Muscle layer of duodenum (tissue), 2 donors: ENCODE measurements at regions not wholly inside any gene's neighbourhood (a gene's known extent, or its start where the extent isn't known, plus 50 kb on each side); places are given as distances from the start of the nearest gene placed in this dataset.

Experiments
- H3K27ac ChIP-seq: one replicate; pipeline ENCODE4 v1.7.0; 2013; ENCODE audit warnings: mild to moderate bottlenecking, low read length
- H3K27me3 ChIP-seq: one replicate; pipeline ENCODE4 v1.7.0; 2013; ENCODE audit warnings: low read depth, mild to moderate bottlenecking, control low read depth, low read length
- H3K36me3 ChIP-seq, 2 donors: one replicate each; pipeline ENCODE4 v1.7.0; 2013; ENCODE audit warnings: low read length in 2 of 2, control low read depth in 1 of 2, mild to moderate bottlenecking in 1 of 2; ENCODE audit not compliant: insufficient read depth in 2 of 2, control insufficient read depth in 1 of 2
- H3K4me1 ChIP-seq, 2 donors: one replicate each; pipeline ENCODE4 v1.7.0; 2013; ENCODE audit warnings: low read length in 2 of 2, mild to moderate bottlenecking in 2 of 2, control low read depth in 1 of 2, moderate library complexity in 1 of 2; ENCODE audit not compliant: insufficient read depth in 2 of 2, control insufficient read depth in 1 of 2
- H3K4me3 ChIP-seq, 2 donors: one replicate each; pipeline ENCODE4 v1.7.0; 2013; ENCODE audit warnings: low read length in 2 of 2, low read depth in 1 of 2, mild to moderate bottlenecking in 1 of 2
- H3K9me3 ChIP-seq, 2 donors: one replicate each; pipeline ENCODE4 v1.7.0; 2013; ENCODE audit warnings: low read length in 2 of 2, control low read depth in 1 of 2, mild to moderate bottlenecking in 1 of 2; ENCODE audit not compliant: control insufficient read depth in 1 of 2
- donor health status: healthy.

DNA sequence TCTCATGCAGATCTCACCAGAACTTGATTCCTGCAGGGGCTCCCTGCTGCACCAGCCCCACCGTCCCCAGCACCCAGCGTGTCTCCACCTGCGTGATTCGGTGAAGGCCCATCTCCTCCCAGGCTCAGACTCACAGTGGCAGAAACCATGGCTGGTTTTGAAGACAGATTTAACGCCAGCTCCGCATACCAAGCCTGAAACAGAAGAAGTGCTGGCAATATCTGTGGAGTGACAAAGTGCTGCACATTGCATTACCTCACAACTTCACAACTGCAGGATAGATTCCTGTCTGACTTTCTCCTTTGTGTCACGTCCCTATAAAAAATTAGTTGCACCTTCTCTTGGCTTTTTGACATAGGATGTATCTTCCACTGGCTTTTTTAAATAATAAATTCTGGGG lies 120.7 kb downstream of the TTLL2 start:
- H3K4me1 ChIP-seq, result peaks cover 0 to 5% of the 10 kb centered on the region in 2 donors
- no peaks in the 10 kb centered on the region for H3K9me3 ChIP-seq
- no peak overlapping the region for H3K27ac ChIP-seq
- H3K4me3 ChIP-seq, result no peak overlapping the region
- no peaks in the 10 kb centered on the region for H3K27me3 ChIP-seq
- H3K36me3 ChIP-seq, result no peaks in the 10 kb centered on the region

DNA sequence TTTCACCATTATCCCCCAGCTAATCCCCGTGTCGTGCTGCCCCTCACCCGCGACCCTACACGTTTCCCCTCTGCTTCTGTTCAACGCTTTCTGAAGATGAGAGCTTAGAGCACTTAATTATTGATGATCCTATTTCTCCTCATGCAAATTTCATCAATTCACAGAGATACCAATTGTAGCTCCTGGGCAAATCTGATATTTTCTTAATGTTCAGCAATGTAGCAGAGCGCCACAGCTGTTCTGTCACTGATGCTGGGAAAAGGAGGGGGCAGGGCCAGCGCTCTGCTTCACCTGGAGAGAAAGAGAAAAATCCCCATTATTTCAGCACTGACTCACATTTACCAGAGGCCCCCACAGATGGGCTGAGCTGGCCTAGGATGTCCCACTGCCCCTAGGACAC lies 121.2 kb downstream of the TTLL2 start:
- Histone ChIP-seq H3K36me3 (no peaks in the 10 kb centered on the region), H3K9me3 (no peaks in the 10 kb centered on the region), H3K27me3 (no peaks in the 10 kb centered on the region), H3K27ac (no peak overlapping the region), H3K4me3 (no peak overlapping the region), H3K4me1 (peaks cover 0 to 5% of the 10 kb centered on the region in 2 donors)

DNA sequence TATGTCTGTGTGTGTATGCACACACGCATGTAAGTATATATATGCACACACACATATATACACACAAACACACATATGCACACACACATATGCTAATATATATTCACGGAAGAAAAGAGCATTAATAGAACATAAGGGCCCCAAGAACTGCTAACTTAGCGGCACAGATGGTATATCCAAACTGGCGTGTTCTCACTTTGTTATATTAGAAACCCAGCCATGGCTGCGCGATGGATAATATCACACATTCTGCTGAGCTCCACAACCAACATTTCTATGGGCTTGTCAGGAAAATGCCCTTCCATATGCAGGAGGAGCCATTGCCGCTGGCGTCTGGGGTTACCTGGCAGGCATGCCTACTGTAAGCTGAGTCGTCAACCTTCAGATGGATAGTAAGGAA lies 122.1 kb downstream of the TTLL2 start:
- H3K27me3 ChIP-seq, result no peaks in the 10 kb centered on the region
- H3K4me1 ChIP-seq, result peaks cover 0 to 5% of the 10 kb centered on the region in 2 donors
- no peaks in the 10 kb centered on the region for H3K36me3 ChIP-seq
- no peaks in the 10 kb centered on the region for H3K9me3 ChIP-seq
- H3K4me3 ChIP-seq, result no peak overlapping the region
- no peak overlapping the region for H3K27ac ChIP-seq

DNA sequence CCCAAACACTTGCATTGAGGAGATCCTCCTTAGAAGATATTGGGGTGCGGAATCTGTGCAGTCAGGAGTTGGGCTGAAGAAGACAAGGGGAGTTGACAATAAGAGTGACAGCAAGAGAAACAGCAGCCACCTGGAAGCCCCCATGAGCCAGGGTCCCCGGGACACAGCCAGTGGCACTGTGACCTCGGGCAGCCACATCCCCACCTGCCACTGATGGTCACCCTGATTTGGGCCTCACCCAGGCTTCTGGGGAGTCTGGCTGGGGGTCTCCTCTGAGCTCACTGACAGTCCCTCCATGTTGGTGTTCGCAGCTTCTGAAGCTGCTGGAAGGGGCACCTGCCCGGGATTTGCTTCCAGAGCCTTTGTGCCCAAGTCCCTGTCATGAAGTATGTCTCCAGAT lies 123.5 kb downstream of the TTLL2 start:
- Histone ChIP-seq H3K36me3 (no peaks in the 10 kb centered on the region), H3K4me1 (no peaks in the 10 kb centered on the region), H3K27me3 (no peaks in the 10 kb centered on the region), H3K27ac (no peak overlapping the region), H3K4me3 (no peak overlapping the region), H3K9me3 (no peaks in the 10 kb centered on the region)

DNA sequence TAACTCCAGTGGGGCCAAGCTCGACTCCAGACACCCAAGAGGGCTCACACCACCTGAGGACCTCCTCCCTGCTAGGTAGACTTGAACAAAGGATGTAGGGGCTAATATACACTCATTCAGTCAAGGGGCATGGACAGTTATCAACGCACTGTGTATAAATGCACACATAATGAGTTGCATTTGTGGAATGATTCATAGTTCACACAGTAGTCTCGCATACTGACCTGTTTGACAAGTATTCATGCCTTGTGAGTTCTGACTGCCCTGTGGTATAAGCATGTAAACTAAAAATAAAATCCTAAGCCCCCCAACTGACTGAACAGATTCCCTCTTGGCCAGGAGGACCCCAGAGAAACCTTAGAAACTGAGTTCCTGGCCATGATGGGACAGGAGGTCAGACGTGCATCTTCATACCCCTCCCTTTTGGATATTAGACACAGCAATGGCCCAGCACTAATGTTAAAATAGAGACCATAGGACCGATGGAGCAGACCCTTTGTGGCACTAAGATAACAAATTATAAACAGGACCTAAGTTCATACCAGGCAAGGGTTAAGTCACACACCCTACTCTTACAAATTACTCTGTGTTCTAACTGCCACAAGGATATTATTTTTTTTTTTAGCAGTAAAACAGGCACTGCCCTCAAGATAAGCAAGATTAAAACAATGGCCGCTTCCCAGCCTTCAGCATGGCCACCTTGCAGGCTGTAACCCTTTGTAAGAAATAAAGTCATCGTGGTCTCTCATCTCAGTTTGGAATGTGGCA lies 124.4 kb downstream of the TTLL2 start:
- Histone ChIP-seq H3K9me3 (no peaks in the 10 kb centered on the region), H3K36me3 (no peaks in the 10 kb centered on the region), H3K27ac (no peak overlapping the region), H3K4me3 (no peak overlapping the region), H3K27me3 (no peaks in the 10 kb centered on the region), H3K4me1 (no peaks in the 10 kb centered on the region)

DNA sequence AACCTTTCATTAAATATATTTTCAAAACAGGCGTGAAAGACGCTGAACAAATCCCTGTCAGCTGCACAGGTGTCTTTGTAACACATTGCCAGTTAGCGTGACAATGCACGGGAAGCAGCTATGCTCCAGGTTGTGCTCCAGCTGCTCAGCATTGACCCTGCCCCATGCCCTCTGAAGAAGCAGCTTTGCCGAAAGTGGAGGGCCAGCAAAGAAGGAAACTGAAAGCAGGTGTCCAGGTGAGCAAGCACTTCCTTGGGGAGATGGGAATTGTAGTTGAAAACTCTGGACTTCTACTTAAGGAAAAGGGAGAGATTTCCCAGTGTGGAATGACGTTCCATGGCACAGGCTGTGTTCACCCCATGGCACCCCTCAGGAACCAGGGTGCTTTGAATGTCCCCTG lies 125.7 kb downstream of the TTLL2 start:
- no peaks in the 10 kb centered on the region for H3K9me3 ChIP-seq
- no peak overlapping the region for H3K27ac ChIP-seq
- no peaks in the 10 kb centered on the region for H3K27me3 ChIP-seq
- H3K36me3 ChIP-seq, result no peaks in the 10 kb centered on the region
- no peak overlapping the region for H3K4me3 ChIP-seq
- H3K4me1 ChIP-seq, result no peaks in the 10 kb centered on the region

DNA sequence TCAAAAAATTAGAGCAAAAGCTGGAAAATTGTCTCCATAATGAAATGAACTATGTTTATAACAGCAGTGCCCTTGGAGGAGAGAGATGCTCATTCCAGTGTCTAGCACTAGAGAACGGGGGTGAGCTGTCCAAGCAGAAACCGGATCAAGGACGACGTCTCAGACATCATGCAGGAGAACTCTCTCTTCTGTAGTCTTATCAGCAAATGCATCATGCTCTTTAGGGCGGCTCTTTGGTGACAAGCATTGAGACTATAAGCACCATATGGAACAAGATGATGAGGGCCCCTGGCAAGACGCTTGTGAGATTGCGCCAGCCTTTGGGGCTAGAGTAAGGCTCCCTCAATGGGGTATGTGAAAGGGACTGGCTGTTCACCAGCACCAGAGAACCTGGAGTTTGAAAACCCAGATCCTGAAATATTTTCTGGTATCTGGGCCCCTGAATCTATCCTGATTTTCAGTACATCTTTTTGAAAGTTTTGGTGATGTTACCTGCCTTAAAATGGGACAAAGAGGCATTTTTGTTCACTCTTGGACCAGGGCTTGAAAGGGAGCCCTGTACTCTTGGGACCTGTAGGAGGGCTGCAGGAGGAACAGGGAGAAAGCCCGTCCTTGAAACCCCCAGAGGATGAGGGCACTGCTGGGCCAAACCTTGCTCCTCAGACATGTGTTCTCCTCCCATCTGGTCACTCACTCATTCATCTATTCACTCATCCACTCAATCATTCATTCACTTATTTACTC lies 127.6 kb downstream of the TTLL2 start:
- Histone ChIP-seq H3K4me1 (no peaks in the 10 kb centered on the region), H3K27ac (no peak overlapping the region), H3K27me3 (no peaks in the 10 kb centered on the region), H3K9me3 (no peaks in the 10 kb centered on the region), H3K36me3 (no peaks in the 10 kb centered on the region), H3K4me3 (no peak overlapping the region)

DNA sequence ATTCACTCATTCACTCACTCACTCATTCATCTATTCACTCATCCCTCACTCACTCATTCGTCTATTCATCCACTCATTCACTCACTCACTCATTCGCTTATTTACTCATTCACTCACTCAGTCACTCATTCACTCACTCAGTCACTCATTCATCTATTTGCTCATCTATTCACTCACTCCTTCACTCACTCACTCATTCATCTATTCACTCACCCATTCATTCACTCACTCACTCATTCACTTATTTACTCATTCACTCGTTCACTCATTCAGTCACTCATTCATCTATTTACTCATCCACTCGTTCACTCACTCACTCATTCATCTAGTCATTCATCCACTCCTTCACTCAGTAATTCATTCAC lies 128.2 kb downstream of the TTLL2 start:
- Histone ChIP-seq H3K4me1 (no peaks in the 10 kb centered on the region), H3K27me3 (no peaks in the 10 kb centered on the region), H3K9me3 (no peaks in the 10 kb centered on the region), H3K36me3 (no peaks in the 10 kb centered on the region), H3K27ac (no peak overlapping the region), H3K4me3 (no peak overlapping the region)

DNA sequence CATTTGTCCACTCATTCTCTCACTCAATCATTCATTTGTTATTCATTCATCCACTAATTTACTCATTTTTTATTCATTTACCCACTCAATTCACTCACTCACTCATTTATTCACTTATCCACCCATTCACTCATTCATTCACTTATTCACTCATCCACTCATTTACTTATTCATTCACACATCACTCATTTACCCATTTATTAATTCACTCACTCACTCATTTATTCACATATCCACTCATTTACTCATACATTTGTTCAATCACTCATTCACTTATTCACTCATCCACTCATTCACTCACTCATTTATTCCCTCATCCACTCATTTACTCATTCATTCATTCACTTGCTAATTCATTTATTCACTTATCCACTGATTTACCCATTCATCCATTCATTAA lies 129.1 kb downstream of the TTLL2 start:
- Histone ChIP-seq H3K36me3 (no peaks in the 10 kb centered on the region), H3K4me3 (no peak overlapping the region), H3K9me3 (no peaks in the 10 kb centered on the region), H3K27ac (no peak overlapping the region), H3K4me1 (no peaks in the 10 kb centered on the region), H3K27me3 (no peaks in the 10 kb centered on the region)

DNA sequence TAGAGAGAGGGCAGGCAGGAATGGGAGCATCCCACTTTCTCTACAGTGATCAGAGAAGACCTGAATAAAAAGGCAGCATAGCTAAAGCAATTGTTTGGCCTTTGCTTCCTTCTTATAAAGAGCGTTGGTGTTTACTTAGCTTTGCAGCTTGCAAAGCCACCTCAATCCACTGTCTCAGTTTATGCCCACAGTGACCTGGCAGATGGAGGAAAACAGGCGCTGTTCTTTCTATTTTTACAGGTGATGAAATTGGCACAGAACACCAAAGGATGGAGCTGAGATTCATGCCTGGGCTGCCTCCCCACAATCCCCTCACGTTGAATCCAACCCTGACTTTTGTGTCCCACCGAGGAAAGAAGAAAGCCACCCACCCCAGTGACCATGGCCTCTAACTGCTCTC lies 130.5 kb downstream of the TTLL2 start:
- Histone ChIP-seq H3K9me3 (no peaks in the 10 kb centered on the region), H3K36me3 (no peaks in the 10 kb centered on the region), H3K27me3 (no peaks in the 10 kb centered on the region), H3K27ac (no peak overlapping the region), H3K4me1 (no peaks in the 10 kb centered on the region), H3K4me3 (no peak overlapping the region)

DNA sequence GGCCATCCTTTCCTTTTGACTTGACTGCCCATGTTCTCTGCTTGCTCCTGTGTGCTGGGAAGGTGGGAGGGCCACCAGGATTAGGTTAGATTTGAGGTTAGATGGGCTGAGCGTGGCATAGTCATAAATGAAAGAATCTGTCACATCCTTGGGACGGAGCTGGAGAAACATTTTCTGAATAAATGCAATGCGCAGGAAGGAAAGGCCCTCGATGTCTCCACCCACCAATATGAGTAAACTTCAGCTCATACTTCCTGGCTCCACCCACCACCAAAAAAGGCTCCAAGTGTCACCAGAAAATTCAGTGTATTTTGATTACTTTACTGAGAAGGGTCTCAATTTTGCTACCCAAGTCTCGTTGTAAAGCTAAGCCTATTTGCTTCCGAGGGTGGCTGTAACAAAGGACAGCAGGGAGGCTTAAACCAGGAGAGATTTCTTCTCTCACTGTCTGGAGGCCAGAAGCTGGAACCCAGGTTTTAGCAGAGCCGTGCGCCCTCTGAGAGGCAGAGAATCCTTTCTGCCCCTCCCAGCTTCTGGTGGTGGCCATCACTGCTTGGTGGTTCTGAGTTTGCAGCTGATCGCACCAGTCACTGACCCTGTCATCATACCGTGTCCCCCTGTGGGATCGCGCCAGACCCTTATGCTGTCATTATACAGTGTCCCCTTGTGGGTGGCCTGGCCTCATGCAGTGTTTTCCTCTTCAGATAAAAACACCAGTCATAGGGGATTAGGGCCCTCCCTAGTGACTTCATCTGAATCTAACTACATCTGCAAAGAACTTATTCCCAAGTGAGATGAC lies 137.8 kb downstream of the TTLL2 start:
- Histone ChIP-seq H3K27me3 (no peaks in the 10 kb centered on the region), H3K27ac (no peak overlapping the region), H3K9me3 (no peaks in the 10 kb centered on the region)

More for the DNA sequence above, 137.8 kb downstream of the TTLL2 start:
- Histone ChIP-seq H3K36me3 (no peaks in the 10 kb centered on the region), H3K4me1 (no peaks in the 10 kb centered on the region), H3K4me3 (no peak overlapping the region)
